SU-DHL-6 (cell line): ENCODE measurements at regions not wholly inside any gene's neighbourhood (a gene's known extent, or its start where the extent isn't known, plus 50 kb on each side); places are given as distances from the start of the nearest gene placed in this dataset.

Experiments used
- H2AFZ ChIP-seq: fragments of 200-600 bp; sonication (generic); 2 replicates; pipeline ENCODE4 v1.6.1; 2014; ENCODE audit warnings: low read depth, mild to moderate bottlenecking, moderate library complexity, mixed read lengths, antibody characterized with exemption, low read length; ENCODE audit not compliant: severe bottlenecking
- H3F3A ChIP-seq: fragments of 200-600 bp; shearing (Covaris generic); 2 replicates; pipeline ENCODE4 v1.6.0; 2016; ENCODE audit warnings: antibody characterized with exemption, mild to moderate bottlenecking; ENCODE audit not compliant: insufficient read depth
- H3K27ac ChIP-seq: fragments of 200-600 bp; sonication (generic); 2 replicates; pipeline ENCODE4 v1.5.1; 2016; ENCODE audit warnings: low read depth, mild to moderate bottlenecking, low read length, moderate library complexity, mixed read lengths
- H3K27me3 ChIP-seq: fragments of 200-600 bp; sonication (generic), shearing (Covaris generic); 2 replicates; pipeline ENCODE4 v1.6.0; 2014; ENCODE audit warnings: mild to moderate bottlenecking, low read length
- H3K36me3 ChIP-seq: fragments of 200-600 bp; sonication (generic); 2 replicates; pipeline ENCODE4 v1.6.1; 2014; ENCODE audit warnings: mild to moderate bottlenecking, low read length, mixed read lengths
- H3K4me2 ChIP-seq: fragments of 300-600, 200-600 bp; shearing (Covaris generic), sonication (generic); 2 replicates; pipeline ENCODE4 v1.6.0; 2014; ENCODE audit warnings: low read length, low read depth, mild to moderate bottlenecking; ENCODE audit not compliant: poor library complexity, severe bottlenecking
- H3K4me3 ChIP-seq: fragments of 200-600 bp; sonication (generic); 2 replicates; pipeline ENCODE4 v1.5.1; 2014; ENCODE audit warnings: antibody characterized with exemption, low read length, mild to moderate bottlenecking, mixed read lengths; ENCODE audit not compliant: insufficient read depth, poor library complexity, severe bottlenecking
- H3K79me2 ChIP-seq: fragments of 200-600 bp; sonication (generic); 2 replicates; pipeline ENCODE4 v1.6.1; 2014; ENCODE audit warnings: mild to moderate bottlenecking, low read length, moderate library complexity; ENCODE audit not compliant: insufficient read depth
- H3K9ac ChIP-seq: fragments of 200-600 bp; sonication (generic); 2 replicates; pipeline ENCODE4 v1.7.0; 2014; ENCODE audit warnings: mild to moderate bottlenecking, low read length
- H3K9me2 ChIP-seq: fragments of 200-600 bp; sonication (generic); replicated peaks from 2 replicates; pipeline ENCODE4 v1.6.1; 2014; ENCODE audit warnings: low read length; ENCODE audit not compliant: insufficient read depth
- H3K9me3 ChIP-seq: fragments of 200-600 bp; sonication (generic); 2 replicates; pipeline ENCODE4 v1.6.1; 2014; ENCODE audit warnings: low read length, mixed read lengths; ENCODE audit not compliant: insufficient read depth
- H4K20me1 ChIP-seq: fragments of 200-600 bp; sonication (generic); 2 replicates; pipeline ENCODE4 v1.6.1; 2014; ENCODE audit warnings: low read depth, mild to moderate bottlenecking, antibody characterized with exemption, low read length, moderate library complexity, mixed read lengths
- EZH2phosphoT487 ChIP-seq: fragments of 200-600 bp; sonication (generic), shearing (Covaris generic); conservative IDR thresholded peaks from 2 replicates; pipeline ENCODE4 v1.6.1; 2018; ENCODE audit warnings: mild to moderate bottlenecking, antibody characterized with exemption, low read length, moderate library complexity, mixed read lengths
- TF ChIP-seq, protein P1 (sequence below): fragments of 200-600 bp; sonication (generic); IDR thresholded peaks from one replicate; pipeline ENCODE4 v1.5.1; 2017; ENCODE audit warnings: antibody characterized with exemption, mild to moderate bottlenecking, low read length, moderate library complexity; ENCODE audit not compliant: insufficient read depth, poor library complexity, severe bottlenecking

DNA sequence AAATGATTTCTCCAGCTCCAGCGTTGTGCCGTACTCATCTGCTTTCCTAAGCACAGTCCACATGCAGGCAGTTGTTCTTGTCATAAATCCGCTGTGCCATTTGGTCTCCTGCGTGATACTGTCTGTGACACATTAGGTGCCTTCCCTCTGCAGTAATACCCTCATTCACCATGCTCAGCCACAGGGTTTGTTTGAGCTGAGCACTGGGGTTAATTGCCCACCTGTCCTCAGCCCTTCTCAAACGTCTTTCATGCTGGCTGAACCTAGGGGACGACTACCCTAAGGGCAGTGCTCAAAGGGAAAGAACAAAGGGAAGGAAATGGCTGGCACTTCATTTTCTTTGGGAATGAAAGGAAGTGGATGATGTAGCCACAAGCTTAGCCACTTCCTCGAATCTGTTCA lies 64.2 kb upstream of the MYLIP start:
- H3F3A ChIP-seq: no peaks in the 10 kb centered on the region
- TF ChIP-seq, protein P1, sequence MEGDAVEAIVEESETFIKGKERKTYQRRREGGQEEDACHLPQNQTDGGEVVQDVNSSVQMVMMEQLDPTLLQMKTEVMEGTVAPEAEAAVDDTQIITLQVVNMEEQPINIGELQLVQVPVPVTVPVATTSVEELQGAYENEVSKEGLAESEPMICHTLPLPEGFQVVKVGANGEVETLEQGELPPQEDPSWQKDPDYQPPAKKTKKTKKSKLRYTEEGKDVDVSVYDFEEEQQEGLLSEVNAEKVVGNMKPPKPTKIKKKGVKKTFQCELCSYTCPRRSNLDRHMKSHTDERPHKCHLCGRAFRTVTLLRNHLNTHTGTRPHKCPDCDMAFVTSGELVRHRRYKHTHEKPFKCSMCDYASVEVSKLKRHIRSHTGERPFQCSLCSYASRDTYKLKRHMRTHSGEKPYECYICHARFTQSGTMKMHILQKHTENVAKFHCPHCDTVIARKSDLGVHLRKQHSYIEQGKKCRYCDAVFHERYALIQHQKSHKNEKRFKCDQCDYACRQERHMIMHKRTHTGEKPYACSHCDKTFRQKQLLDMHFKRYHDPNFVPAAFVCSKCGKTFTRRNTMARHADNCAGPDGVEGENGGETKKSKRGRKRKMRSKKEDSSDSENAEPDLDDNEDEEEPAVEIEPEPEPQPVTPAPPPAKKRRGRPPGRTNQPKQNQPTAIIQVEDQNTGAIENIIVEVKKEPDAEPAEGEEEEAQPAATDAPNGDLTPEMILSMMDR: no peak
- no peak for TF ChIP-seq EZH2phosphoT487
- H3K9ac ChIP-seq: no peak overlapping the region
- H3K36me3 ChIP-seq: no peaks in the 10 kb centered on the region
- no peaks in the 10 kb centered on the region for H3K9me3 ChIP-seq
- no peaks in the 10 kb centered on the region for H3K79me2 ChIP-seq
- no peak overlapping the region for H2AFZ ChIP-seq
- H3K27me3 ChIP-seq: no peaks in the 10 kb centered on the region
- no peaks in the 10 kb centered on the region for H3K9me2 ChIP-seq
- H3K4me2 ChIP-seq: no peak overlapping the region
- H3K27ac ChIP-seq: no peak overlapping the region
- no peak overlapping the region for H3K4me3 ChIP-seq
- H4K20me1 ChIP-seq: no peaks in the 10 kb centered on the region

DNA sequence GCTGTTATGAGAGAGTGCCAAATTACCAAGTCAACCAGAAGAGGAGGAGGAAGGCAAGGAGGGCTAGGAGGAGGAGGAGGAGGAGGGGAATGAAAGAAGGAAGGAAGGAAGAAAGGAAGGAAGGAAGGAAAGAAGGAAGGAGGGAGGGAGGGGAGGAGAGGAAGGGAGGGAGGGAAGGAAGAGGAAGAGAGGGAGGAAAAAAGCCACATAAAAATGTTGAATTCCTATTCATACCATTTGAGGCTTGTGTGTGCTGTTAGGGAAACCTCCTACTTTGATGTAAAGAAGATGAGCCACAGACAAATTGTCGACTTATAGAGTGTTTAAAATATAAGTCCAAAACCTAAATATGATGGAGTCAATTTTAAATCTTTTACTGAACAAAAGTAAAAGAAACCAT lies 65.3 kb upstream of the MYLIP start:
- no peaks in the 10 kb centered on the region for H3K9me3 ChIP-seq
- H4K20me1 ChIP-seq: no peaks in the 10 kb centered on the region
- TF ChIP-seq, protein P1: no peak
- TF ChIP-seq EZH2phosphoT487: no peak
- no peak overlapping the region for H3K4me2 ChIP-seq
- no peaks in the 10 kb centered on the region for H3F3A ChIP-seq
- no peak overlapping the region for H3K27ac ChIP-seq
- H3K9ac ChIP-seq: no peak overlapping the region
- H3K4me3 ChIP-seq: no peak overlapping the region
- no peak overlapping the region for H2AFZ ChIP-seq
- no peaks in the 10 kb centered on the region for H3K27me3 ChIP-seq
- no peaks in the 10 kb centered on the region for H3K79me2 ChIP-seq
- H3K36me3 ChIP-seq: no peaks in the 10 kb centered on the region
- H3K9me2 ChIP-seq: no peaks in the 10 kb centered on the region

DNA sequence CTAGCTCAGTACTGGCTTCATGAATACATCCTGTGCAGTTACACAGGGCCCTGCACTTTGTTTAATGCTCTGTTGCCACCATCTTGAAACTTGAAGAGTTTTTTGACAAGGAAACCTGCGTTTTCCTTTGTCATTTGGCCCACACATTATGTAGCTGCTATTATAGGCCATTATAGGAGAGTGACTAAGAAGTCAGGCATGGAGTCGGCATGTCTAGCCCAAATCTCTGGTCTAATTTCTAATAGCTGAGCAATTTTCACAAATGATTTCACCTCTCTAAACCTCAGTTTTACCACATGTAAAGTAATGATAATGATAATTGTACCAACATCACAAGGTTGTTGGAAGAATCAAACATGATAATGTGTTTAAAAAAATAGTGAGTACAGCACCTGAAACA lies 67.1 kb upstream of the MYLIP start:
- TF ChIP-seq, protein P1: no peak
- no peak for TF ChIP-seq EZH2phosphoT487
- H3K27me3 ChIP-seq: no peaks in the 10 kb centered on the region
- H3K9me2 ChIP-seq: no peaks in the 10 kb centered on the region
- no peak overlapping the region for H3K9ac ChIP-seq
- no peaks in the 10 kb centered on the region for H4K20me1 ChIP-seq
- no peaks in the 10 kb centered on the region for H3F3A ChIP-seq
- H3K9me3 ChIP-seq: no peaks in the 10 kb centered on the region
- H3K36me3 ChIP-seq: no peaks in the 10 kb centered on the region
- H3K79me2 ChIP-seq: no peaks in the 10 kb centered on the region
- no peak overlapping the region for H2AFZ ChIP-seq
- H3K27ac ChIP-seq: no peak overlapping the region
- H3K4me3 ChIP-seq: no peak overlapping the region
- H3K4me2 ChIP-seq: no peak overlapping the region

GRCh38 chr6:16060039-16060438 lies 68.8 kb upstream of the MYLIP start:
- Histone ChIP-seq H3K27ac (no peak overlapping the region), H4K20me1 (no peaks in the 10 kb centered on the region), H3K4me3 (no peak overlapping the region), H3K4me2 (no peak overlapping the region), H3K36me3 (no peaks in the 10 kb centered on the region), H2AFZ (no peak overlapping the region), H3F3A (no peaks in the 10 kb centered on the region), H3K9me2 (no peaks in the 10 kb centered on the region), H3K9me3 (no peaks in the 10 kb centered on the region), H3K27me3 (no peaks in the 10 kb centered on the region), H3K79me2 (no peaks in the 10 kb centered on the region), H3K9ac (no peak overlapping the region)
- TF ChIP-seq EZH2phosphoT487: no peak
- TF ChIP-seq, protein P1: no peak
